RPMI8226 (cell line): ENCODE measurements at regions not wholly inside any gene's neighbourhood (a gene's known extent, or its start where the extent isn't known, plus 50 kb on each side); places are given as distances from the start of the nearest gene placed in this dataset.

Source experiments
- DNase-seq: peaks from one replicate; pipeline ENCODE4 v3.0.0-alpha.2; 2015

DNA sequence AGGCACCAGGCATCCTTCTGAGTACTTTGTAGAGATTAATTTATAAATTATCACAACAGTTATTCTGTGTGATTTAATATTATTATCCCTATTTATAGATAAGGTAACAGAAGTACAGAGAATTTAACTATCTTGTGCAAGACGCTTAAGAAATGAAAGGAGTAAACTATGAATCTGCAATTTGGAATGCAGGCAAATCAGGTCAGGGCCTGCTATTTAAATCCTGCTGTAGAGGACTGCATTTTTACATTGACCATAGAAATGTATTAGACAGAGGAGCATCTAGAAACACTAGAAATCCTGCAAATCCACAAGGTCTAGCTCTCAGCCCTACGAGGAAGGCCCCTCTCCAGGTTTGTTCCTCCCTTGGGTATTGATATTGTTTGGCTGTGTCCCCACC is 336.2 kb downstream of the ETS1 start:
- no peak for DNase-seq

DNA sequence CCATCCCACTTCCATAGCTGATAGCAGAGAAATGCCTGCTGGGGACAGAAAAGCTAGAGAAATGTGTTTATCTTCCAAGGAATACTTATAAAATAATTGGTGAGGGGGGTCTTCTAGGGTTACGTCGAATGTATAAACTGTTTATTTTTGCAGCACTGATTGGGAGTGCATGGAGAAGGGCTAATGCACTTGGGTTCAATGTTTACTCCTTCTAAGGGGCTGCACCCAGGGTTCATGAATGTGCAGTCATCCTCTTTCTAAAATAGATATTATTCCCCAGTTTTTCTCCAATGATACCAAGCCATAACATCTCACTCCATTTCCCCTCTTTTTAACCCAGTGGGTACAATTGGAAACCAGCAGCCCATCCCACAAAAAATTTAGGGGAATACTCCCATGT is 336.9 kb downstream of the ETS1 start:
- DNase-seq, result no peak

DNA sequence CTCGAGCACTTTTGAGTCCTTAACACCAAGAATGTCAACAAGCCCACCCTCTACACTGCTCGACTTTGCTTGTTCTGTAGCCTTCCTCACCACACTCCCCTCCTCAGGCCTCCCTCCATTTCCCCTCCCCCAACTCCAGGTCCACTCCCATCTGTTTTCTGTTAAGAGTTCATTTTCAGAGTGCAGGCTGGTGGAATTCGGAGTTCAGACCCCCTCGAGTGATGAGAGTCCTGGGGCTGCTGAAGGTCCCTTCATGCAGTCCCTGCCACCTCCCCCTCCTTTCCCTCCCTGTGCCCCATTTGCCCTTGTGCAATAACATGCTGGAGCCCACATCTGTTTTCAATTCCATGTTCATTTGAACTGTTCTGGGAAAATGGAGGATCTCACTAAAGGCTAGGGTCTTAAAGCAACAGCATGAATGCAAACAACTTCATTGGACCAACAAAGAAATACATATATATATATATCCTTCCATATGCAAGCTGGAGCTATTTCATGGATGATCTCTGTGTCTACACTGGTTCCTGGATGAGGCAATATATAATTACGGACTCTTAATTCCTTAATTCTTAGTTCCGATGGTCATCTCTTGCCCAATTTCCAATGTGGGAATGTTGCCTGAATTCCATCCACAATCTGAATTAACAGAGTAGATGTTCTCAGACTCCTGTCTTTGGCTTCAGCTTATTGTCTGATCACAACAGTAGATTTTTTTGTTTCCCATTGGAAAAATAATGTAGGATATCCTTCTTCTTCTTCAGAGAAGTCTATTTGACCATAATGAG is 340.4 kb downstream of the ETS1 start:
- DNase-seq, result no peak

DNA sequence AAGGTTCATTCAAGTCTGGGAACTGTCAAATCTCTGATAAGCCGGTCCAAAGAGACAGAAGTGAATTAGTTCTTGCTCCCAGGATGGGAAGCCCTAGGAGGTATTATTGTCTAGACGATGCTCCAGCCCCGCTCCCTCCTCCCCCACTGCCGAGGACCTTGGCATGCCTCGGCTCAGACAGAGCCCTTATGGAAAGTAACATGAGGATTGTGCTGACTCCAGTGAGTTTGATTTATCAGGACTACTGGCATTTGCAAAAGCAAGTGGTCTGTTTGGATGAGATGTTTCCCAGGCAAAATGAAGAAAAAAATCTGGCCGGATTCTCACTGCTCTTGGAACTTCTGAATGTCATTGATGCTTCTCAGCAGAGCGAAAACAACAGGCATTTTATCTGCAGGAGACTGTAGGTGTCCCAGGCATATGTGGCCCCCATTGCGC is 341.0 kb downstream of the ETS1 start:
- no peak for DNase-seq

DNA sequence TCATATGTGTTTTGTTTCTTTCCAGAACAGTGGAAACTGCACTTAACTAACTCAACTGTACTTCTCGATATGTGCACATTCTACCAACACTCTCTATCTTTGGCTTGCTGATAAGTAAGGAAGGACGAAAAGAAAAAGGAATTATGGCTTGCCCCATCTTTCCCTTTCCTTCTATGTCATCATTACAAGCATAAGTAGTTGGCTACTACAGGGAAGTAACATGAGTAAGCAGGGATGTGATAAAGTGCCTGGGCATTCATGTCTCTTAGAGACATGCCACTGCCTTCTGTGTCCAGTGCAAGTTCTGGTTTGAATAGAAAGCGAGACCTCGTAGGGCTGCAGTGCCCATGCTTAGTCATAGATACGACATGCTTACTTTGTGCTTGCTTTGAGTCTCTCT is 342.5 kb downstream of the ETS1 start:
- DNase-seq, result no peak

DNA sequence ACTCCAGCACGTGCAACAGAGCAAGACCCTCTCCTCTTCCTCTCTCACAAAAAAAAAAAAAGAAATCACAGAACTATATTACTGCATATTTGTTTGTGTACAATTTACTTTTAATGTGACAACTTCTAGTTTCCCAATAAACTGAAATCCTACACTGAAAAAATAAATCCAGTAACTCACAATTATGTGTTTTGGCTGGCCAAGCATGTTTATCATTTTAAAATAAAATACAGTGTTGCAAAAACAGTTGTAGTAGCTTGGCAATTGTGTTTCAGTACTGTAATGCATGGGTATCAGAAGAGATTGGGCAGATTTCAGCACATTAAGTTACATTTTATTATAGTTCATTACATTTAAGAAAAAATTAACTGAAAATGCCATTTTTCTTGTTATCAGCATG is 344.9 kb downstream of the ETS1 start:
- DNase-seq, result no peak

DNA sequence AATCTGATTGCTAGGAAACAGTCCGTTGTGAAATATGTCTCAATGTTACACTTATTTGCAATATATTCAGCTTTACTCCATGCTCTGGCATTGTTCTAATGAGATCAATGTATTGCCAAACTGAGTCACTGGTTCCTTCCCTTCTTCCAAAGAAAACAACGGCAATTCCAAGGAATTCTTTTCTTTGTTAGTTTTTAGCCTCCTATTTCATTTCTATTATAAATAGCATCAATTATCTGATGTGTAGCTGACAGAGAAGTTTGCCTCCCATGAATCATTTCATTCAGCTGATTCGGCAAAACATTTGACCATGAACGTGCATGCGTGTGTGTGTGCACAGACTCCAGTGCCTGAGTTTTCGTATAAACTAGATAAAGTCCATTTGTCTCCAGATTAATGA is 346.8 kb downstream of the ETS1 start:
- DNase-seq, result no peak

DNA sequence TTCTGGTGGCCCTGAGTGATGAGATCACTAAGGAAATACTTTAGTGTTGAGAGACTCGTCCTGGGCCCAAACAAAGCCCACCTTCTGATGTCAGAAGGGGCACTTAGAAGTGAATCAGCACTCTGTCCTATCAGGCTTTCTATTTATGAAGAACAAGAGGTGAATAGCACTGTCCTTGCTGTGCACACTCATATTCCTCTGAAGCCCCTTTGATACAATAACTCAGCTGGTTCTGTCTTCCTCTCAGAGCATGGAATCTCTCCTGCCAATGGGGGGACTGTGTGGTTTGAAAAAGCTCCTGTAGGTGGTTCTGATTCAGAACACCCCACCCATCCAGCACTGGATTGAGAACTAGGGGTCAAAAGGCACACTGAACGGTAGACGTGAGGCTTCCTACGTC is 348.1 kb downstream of the ETS1 start:
- DNase-seq, result no peak

DNA sequence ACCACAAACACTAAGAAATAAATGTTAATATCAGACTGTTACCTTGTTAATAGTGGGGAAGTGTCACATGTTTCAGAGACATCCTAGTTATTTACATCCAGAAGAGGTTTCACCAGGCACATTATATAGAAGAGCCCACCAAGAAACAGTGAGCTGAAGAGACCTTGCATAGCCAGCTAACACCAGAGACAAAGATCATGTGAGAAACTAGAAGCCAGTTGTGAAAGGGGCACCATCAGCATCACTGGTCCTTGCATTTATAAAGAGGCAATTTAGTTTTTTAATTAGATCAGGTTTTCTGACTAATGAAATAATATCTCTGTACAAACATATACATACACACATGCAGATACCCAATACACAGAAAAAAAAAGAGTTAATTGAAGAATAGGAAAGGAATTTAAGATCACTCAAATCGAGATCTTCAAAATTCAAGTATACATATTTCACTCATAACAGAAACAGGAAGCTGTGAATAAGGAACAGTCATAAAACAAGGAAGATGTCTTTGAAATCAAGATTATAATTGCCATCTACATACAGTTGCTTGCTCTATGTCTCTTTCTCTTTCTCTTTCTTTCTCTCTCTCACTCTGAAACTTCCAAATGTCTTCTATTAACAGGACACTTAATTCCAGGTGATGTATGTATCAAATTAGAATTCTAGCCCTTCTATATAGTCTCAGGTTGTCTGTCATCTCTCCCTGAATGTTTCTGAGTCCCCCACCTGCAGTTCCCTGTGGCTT is 348.7 kb downstream of the ETS1 start:
- DNase-seq, result no peak

DNA sequence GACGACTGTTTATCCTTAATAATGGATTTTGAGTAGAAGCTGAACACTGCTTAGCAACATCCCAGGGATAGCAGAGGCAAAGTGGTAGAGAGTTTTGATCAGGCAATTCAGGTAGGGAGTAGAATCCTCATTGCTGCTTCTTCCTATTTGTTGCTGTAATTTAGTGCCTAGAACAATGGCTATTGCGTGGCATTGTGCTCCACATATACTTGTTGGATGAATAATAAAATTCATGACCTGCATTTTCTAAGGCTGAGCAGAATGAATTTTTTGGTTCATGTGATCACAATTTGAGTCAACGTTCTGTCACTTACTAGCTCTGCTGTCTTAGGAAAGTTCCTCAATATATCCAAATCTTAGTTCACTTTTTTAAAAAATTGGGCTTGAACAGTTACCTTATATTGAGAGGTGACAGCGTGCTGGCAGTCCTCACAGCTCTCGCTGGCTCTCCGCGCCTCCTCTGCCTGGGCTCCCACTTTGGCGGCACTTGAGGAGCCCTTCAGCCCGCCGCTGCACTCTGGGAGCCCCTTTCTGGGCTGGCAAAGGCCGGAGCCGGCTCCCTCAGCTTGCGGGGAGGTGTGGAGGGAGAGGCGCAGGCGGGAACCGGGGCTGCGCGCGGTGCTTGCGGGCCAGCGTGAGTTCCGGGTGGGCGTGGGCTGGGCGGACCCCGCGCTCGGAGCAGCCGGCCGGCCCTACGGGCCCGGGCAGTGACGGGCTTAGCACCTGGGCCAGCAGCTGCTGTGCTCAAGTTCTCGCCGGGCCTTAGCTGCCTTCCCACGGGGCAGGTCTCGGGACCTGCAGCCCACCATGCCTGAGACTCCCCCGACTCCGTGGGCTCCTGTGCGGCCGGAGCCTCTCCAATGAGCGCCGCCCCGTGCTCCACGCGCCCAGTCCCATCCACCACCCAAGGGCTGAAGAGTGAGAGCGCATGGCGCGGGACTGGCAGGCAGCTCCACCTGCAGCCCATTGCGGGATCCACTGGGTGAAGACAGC is 350.6 kb downstream of the ETS1 start:
- DNase-seq, result no peak

DNA sequence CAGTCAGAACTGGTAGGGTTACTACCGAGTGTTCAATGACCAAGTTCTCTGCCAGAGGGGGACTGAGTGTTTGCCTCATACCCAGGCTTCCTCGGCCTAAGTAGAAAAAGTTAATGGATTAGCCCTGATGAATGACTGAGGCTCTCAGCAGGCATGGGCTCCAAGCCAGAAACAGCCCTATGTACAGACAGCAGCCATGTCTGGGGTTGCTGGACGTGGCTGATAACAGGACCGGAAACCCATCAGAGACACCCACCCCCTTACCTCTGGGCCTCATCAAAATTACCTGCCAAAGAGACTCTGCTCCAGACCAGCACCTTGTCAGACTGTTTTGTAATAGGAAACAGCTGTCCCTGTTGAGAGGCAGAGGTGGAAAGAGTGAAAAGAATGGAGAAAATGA is 351.4 kb downstream of the ETS1 start:
- no peak for DNase-seq

DNA sequence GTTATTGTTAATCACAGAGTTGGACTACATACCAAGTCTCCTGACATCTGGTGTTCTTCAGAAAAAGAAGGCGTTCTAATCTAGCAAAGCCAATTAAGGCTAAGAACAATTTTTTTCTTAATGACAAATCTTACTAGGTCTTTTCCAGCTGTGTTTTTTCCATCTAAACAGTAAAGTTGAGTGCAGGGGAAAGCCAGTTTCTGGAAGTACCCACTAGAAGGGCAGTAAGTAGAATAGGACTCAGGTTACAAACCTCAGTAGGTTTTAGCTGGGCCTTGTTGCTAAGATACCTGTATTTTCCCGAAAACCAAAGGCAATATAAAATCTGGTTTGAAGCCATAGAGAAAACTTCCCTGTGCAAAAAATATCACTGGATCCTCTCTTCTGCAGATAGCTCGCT is 351.9 kb downstream of the ETS1 start:
- no peak for DNase-seq

DNA sequence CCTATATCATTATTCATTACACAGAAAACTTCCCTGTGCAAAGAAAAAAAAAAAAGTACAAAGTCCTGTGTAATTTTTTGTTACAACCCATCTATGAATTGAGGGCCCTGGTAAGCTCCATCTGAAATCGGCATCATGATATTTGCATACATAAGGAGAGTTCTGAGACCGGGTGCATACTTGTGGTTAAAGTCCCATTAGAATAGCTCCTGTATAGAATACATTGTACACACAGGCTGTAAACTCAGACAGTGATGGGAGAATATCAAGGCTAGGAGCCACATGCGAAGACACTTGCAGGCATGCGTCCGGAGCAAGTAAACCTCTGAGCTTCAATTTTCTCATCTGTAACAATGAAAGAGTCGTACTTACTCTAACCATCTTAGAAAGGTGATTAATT is 353.2 kb downstream of the ETS1 start:
- no peak for DNase-seq

DNA sequence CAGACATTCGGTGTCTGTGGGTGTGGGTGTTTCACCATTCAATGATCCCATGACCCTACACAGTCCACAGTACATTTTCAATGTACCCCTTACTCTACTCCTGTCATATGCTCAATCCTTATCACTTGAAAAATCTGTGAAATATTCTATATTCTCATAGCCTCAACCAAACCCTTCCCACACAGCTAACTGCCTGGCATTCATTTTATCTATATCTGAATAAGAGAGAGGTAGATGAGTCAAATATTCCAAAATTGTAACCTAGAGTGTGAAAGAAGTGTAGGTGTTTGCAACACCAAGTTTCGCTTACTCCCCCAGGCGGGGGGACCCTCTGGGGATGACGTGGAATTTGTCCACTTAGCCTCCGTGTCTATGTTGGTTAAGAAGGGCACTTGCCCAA is 354.8 kb downstream of the ETS1 start:
- no peak for DNase-seq

DNA sequence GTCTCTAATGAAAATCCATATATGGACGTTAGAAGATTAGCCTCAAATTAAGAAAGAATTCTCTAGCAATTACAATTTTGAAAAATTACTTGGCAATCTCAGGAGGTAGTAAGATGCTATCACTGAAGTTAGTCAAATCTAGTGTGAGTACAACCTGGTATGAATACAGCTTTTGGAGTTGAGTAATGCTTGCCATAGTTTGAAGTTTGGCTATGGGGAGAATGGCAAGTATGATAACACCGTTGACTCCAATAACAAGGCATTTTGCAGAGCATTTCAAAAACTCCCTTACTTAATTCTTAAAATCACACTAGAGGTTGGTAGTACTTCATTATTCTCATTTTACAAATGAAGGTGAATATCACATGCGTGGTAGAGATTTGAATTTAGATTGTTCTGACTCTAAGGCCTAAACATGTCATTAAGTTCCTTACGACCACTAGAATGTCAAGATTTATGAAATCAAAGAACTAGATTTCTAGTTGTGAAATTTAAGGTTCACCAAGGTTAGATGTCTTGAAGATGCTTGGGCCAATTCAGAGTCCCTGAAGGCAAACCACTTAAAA is 355.4 kb downstream of the ETS1 start:
- no peak for DNase-seq

DNA sequence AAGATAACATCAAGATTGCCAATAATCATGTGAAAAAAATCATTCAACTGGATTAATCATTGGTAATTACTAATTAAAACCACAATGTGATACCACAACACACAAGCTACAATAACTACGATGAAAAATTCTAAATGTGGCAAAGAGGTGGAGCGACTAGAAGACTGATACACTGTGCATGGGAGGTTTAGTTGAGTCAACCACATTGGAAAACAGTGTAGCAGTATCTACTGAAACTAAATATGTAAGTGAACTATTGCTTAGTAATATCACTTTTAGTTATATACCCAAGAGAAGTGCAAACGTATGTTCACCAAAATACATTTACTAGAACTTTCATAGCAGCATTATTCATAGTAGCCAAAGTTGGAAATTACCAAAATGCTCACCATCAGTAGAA is 359.9 kb downstream of the ETS1 start:
- no peak for DNase-seq

DNA sequence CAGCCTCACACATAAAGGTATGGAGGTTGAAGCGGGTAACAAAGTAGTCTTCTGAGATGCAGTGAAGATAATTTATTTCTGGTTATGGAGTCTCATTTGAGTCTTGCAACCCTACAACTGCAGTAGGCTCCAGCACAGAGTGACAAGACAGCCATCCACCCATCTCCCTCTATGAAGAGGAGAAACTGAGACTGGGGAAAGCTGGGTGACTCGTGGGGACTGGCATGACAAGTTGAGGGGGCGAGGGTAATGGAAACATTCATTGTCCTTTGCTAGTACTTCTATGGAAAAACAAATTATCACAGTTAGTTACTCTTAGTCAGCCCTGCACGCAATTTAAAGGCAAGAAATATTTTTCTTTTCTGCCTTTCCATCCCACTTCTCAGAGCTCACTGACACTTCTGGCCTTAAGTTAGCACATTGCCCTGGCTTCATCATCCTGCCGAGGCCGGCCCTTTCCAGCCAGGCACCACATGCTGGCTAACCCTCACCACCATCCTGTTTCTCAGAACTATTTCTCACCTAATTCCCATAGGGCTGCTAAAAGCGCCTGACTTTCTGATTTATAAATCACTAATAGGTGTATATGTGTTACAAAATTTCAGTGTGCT is 361.1 kb downstream of the ETS1 start:
- DNase-seq, result no peak

DNA sequence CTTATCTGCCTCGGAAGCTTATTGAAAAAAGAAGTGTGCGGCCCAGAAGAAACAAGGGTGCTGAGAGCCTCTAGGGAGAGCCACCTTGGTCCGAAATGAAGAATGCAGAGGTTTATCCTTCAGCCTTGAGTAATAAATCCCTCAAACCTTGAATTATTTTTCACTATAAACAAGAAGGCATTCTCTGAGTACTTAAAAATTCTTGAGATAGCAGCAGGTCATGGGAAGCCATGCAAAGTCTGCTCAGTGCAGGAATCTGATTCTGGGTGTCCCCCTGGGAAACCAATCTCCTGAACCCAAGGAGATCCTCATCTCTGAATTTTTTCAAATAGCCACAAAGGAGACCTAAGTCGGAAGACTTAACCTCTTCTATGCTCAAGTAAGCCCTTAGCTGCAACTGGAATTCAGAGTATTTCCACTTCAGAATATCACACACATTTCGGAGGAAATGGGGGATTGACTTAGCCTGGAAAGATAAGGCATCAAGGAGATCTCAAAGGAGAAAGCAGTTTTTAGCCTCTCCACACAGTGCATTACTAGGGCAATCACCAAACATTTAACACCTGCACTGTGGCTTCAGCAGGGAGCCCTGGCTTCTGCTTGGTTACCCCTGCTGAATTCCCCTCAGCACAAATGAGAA is 365.0 kb downstream of the ETS1 start:
- DNase-seq, result no peak

DNA sequence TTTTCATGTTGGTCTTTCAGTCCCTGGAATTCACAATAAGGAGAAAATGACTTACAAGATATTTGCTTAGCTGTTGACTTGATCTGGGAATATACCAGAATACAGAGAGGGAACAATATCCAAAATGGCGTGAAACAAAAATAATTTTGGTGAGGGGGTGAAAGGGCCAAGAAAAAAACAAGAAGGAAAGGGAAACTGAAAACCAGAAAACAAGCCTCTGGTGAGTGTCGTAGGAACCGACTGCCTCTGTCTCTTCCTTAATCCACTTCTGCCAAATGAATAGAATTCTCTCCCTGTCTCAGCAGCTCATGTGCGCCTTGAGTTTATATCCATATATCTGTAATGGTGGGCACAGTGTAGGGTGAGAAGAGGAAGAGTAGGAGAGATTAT is 367.6 kb downstream of the ETS1 start:
- DNase-seq, result no peak

DNA sequence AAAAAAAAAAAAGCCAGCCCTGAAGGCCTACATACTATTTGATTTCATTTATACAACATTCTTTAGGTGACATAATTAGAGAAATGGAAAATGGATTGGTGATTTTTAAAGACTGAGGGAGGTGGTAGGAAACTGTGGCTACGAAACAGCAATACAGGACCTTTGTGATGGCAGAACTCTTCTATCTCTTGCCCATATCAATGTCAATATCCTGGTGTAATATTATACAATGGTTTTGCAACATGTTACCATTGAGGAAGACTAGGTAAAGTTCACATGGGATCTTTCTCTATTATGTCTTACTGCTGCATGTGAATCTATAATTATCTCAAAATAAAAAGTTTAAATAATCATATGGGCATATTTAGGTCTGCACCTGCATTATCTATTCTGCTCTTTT is 371.2 kb downstream of the ETS1 start:
- DNase-seq, result no peak

DNA sequence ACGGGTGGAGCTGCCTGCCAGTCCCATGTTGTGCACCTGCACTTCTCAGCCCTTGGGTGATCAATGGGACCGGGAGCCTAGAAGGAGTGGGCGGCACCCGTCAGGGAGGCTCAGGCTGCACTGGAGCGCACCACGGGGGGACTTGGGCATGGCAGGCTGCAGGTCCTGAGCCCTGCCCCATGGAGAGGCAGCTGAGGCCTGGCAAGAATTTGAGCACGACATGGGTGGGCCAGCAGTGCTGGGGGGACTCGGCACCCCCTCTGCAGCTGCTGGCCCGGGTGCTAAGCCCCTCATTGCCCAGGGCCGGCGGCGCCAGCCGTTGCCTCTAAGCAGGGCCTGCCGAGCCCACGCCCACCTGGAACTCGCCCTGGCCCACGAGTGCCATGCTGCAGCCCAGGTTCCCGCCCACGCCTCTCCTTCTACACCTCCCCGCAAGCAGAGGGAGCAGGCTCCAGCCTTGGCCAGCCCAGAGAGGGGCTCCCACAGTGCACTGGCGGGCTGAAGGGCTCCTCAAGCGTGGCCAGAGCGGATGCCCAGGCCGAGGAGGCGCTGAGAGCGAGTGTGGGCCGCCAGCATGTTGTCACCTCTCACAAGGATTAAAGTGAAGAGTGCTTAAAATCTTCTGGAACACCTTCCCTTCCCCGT is 372.0 kb downstream of the ETS1 start:
- no peak for DNase-seq

DNA sequence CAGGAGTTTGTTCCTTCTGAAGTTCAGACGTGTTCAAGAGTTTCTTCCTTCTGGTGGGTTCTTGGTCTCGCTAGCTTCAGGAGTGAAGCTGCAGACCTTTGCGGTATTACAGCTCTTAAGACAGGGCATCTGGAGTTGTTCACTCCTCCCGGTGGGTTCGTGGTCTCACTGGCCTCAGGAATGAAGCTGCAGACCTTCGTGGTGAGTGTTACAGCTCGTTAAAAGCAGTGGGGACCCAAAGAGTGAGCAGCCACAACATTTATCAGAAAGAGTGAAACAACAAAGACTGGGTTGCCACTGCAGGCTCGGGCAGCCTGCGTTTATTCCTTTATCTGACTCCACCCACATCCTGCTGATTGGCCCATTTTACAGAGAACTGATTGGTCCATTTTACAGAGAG is 373.1 kb downstream of the ETS1 start:
- DNase-seq, result no peak
